ENCODE measurements at regions not wholly inside any gene's neighbourhood (a gene's known extent, or its start where the extent isn't known, plus 50 kb on each side); places are given as distances from the start of the nearest gene placed in this dataset.

- Histone ChIP-seq H3K4me1 (replicated peaks) (no peaks in the 10 kb centered on the region), H3K27me3 (replicated peaks) (no peaks in the 10 kb centered on the region), H3K4me3 (no peak overlapping the region), H3K9me3 (replicated peaks) (no peaks in the 10 kb centered on the region), H3K27ac (no peak overlapping the region), H3K36me3 (no peaks in the 10 kb centered on the region)
- no peak for DNase-seq (ENCODE audit: low read depth in 1 of 2, low spot score in 2 of 2)
Observed at GRCh38 chr5:27700526-27700925, 662.1 kb upstream of the CDH9 start.

GRCh38 chr5:27682600-27682999, 644.2 kb upstream of the CDH9 start:
- Histone ChIP-seq H3K27ac (no peak overlapping the region), H3K27me3 (replicated peaks) (no peaks in the 10 kb centered on the region), H3K4me1 (replicated peaks) (no peaks in the 10 kb centered on the region), H3K9me3 (replicated peaks) (no peaks in the 10 kb centered on the region), H3K4me3 (no peak overlapping the region), H3K36me3 (no peaks in the 10 kb centered on the region)
- DNase-seq (ENCODE audit: low read depth in 1 of 2, low spot score in 2 of 2) = no peak

- no peak overlapping the region for H3K27ac ChIP-seq
- no peak for DNase-seq (ENCODE audit: low read depth in 1 of 2, low spot score in 2 of 2)
- H3K9me3 ChIP-seq (replicated peaks) = no peaks in the 10 kb centered on the region
- no peaks in the 10 kb centered on the region for H3K27me3 ChIP-seq (replicated peaks)
- H3K36me3 ChIP-seq = no peaks in the 10 kb centered on the region
- no peaks in the 10 kb centered on the region for H3K4me1 ChIP-seq (replicated peaks)
- no peak overlapping the region for H3K4me3 ChIP-seq
Observed at GRCh38 chr5:27652505-27652904, 614.1 kb upstream of the CDH9 start.

GRCh38 chr5:27639005-27639612, 600.7 kb upstream of the CDH9 start:
- Histone ChIP-seq H3K9me3 (replicated peaks) (no peaks in the 10 kb centered on the region), H3K36me3 (no peaks in the 10 kb centered on the region), H3K27me3 (replicated peaks) (no peaks in the 10 kb centered on the region), H3K4me1 (replicated peaks) (no peaks in the 10 kb centered on the region), H3K27ac (no peak overlapping the region), H3K4me3 (no peak overlapping the region)
- no peak for DNase-seq (ENCODE audit: low read depth in 1 of 2, low spot score in 2 of 2)

- H3K4me3 ChIP-seq = no peak overlapping the region
- no peak for DNase-seq (ENCODE audit: low read depth in 1 of 2, low spot score in 2 of 2)
- H3K27me3 ChIP-seq (replicated peaks) = no peaks in the 10 kb centered on the region
- H3K9me3 ChIP-seq (replicated peaks) = no peaks in the 10 kb centered on the region
- no peaks in the 10 kb centered on the region for H3K4me1 ChIP-seq (replicated peaks)
- no peaks in the 10 kb centered on the region for H3K36me3 ChIP-seq
- no peak overlapping the region for H3K27ac ChIP-seq
Observed at GRCh38 chr5:27619982-27620381, 581.6 kb upstream of the CDH9 start.

- DNase-seq (ENCODE audit: low read depth in 1 of 2, low spot score in 2 of 2) = no peak
- Histone ChIP-seq H3K27ac (no peak overlapping the region), H3K9me3 (replicated peaks) (no peaks in the 10 kb centered on the region), H3K36me3 (no peaks in the 10 kb centered on the region), H3K27me3 (replicated peaks) (no peaks in the 10 kb centered on the region), H3K4me1 (replicated peaks) (no peaks in the 10 kb centered on the region), H3K4me3 (no peak overlapping the region)
Observed at GRCh38 chr5:27612161-27612560, 573.8 kb upstream of the CDH9 start.

GRCh38 chr5:27608992-27609391, 570.6 kb upstream of the CDH9 start:
- H3K27ac ChIP-seq = no peak overlapping the region
- H3K36me3 ChIP-seq = no peaks in the 10 kb centered on the region
- no peaks in the 10 kb centered on the region for H3K4me1 ChIP-seq (replicated peaks)
- DNase-seq (ENCODE audit: low read depth in 1 of 2, low spot score in 2 of 2) = no peak
- no peak overlapping the region for H3K4me3 ChIP-seq
- H3K9me3 ChIP-seq (replicated peaks) = no peaks in the 10 kb centered on the region
- no peaks in the 10 kb centered on the region for H3K27me3 ChIP-seq (replicated peaks)

GRCh38 chr5:27598576-27598975, 560.2 kb upstream of the CDH9 start:
- Histone ChIP-seq H3K9me3 (replicated peaks) (no peaks in the 10 kb centered on the region), H3K4me1 (replicated peaks) (no peaks in the 10 kb centered on the region), H3K4me3 (no peak overlapping the region), H3K27me3 (replicated peaks) (no peaks in the 10 kb centered on the region), H3K36me3 (no peaks in the 10 kb centered on the region), H3K27ac (no peak overlapping the region)
- DNase-seq (ENCODE audit: low read depth in 1 of 2, low spot score in 2 of 2) = no peak

GRCh38 chr5:27594141-27594540, 555.8 kb upstream of the CDH9 start:
- no peak overlapping the region for H3K27ac ChIP-seq
- DNase-seq (ENCODE audit: low read depth in 1 of 2, low spot score in 2 of 2) = no peak
- no peaks in the 10 kb centered on the region for H3K27me3 ChIP-seq (replicated peaks)
- no peaks in the 10 kb centered on the region for H3K36me3 ChIP-seq
- no peak overlapping the region for H3K4me3 ChIP-seq
- H3K9me3 ChIP-seq (replicated peaks) = no peaks in the 10 kb centered on the region
- no peaks in the 10 kb centered on the region for H3K4me1 ChIP-seq (replicated peaks)

- Histone ChIP-seq H3K27ac (no peak overlapping the region), H3K9me3 (replicated peaks) (no peaks in the 10 kb centered on the region), H3K4me3 (no peak overlapping the region), H3K36me3 (no peaks in the 10 kb centered on the region), H3K4me1 (replicated peaks) (no peaks in the 10 kb centered on the region), H3K27me3 (replicated peaks) (no peaks in the 10 kb centered on the region)
- DNase-seq (ENCODE audit: low read depth in 1 of 2, low spot score in 2 of 2) = no peak
Observed at GRCh38 chr5:27592231-27592630, 553.8 kb upstream of the CDH9 start.

- Histone ChIP-seq H3K27me3 (replicated peaks) (no peaks in the 10 kb centered on the region), H3K36me3 (no peaks in the 10 kb centered on the region), H3K4me1 (replicated peaks) (no peaks in the 10 kb centered on the region), H3K27ac (no peak overlapping the region), H3K9me3 (replicated peaks) (no peaks in the 10 kb centered on the region), H3K4me3 (no peak overlapping the region)
- DNase-seq (ENCODE audit: low read depth in 1 of 2, low spot score in 2 of 2) = no peak
Observed at GRCh38 chr5:27590503-27590902, 552.1 kb upstream of the CDH9 start.

- Histone ChIP-seq H3K4me1 (replicated peaks) (no peaks in the 10 kb centered on the region), H3K27me3 (replicated peaks) (no peaks in the 10 kb centered on the region), H3K9me3 (replicated peaks) (no peaks in the 10 kb centered on the region), H3K27ac (no peak overlapping the region), H3K4me3 (no peak overlapping the region), H3K36me3 (no peaks in the 10 kb centered on the region)
- DNase-seq (ENCODE audit: low read depth in 1 of 2, low spot score in 2 of 2) = no peak
Observed at GRCh38 chr5:27578279-27578678, 539.9 kb upstream of the CDH9 start.

GRCh38 chr5:27571681-27572080, 533.3 kb upstream of the CDH9 start:
- DNase-seq (ENCODE audit: low read depth in 1 of 2, low spot score in 2 of 2) = no peak
- Histone ChIP-seq H3K9me3 (replicated peaks) (no peaks in the 10 kb centered on the region), H3K27ac (no peak overlapping the region), H3K36me3 (no peaks in the 10 kb centered on the region), H3K27me3 (replicated peaks) (no peaks in the 10 kb centered on the region), H3K4me1 (replicated peaks) (no peaks in the 10 kb centered on the region), H3K4me3 (no peak overlapping the region)

GRCh38 chr5:27568811-27569210, 530.4 kb upstream of the CDH9 start:
- Histone ChIP-seq H3K4me1 (replicated peaks) (no peaks in the 10 kb centered on the region), H3K27me3 (replicated peaks) (no peaks in the 10 kb centered on the region), H3K27ac (no peak overlapping the region), H3K4me3 (no peak overlapping the region), H3K9me3 (replicated peaks) (no peaks in the 10 kb centered on the region), H3K36me3 (no peaks in the 10 kb centered on the region)
- DNase-seq (ENCODE audit: low read depth in 1 of 2, low spot score in 2 of 2) = no peak

GRCh38 chr5:27561408-27561807, 523.0 kb upstream of the CDH9 start:
- no peaks in the 10 kb centered on the region for H3K27me3 ChIP-seq (replicated peaks)
- no peak overlapping the region for H3K27ac ChIP-seq
- no peaks in the 10 kb centered on the region for H3K4me1 ChIP-seq (replicated peaks)
- H3K36me3 ChIP-seq = no peaks in the 10 kb centered on the region
- no peak overlapping the region for H3K4me3 ChIP-seq
- H3K9me3 ChIP-seq (replicated peaks) = no peaks in the 10 kb centered on the region
- no peak for DNase-seq (ENCODE audit: low read depth in 1 of 2, low spot score in 2 of 2)

Data from SJSA1 (cell line).